HG03066 (cell line): ENCODE measurements at regions not wholly inside any gene's neighbourhood (a gene's known extent, or its start where the extent isn't known, plus 50 kb on each side); places are given as distances from the start of the nearest gene placed in this dataset.
"Not testable (repeated sequence)": the region's sequence is repeated elsewhere in the genome, so short reads cannot be mapped to it uniquely, and the experiment has no call there.

ENCODE experiments used
- ATAC-seq: cut with Tn5 transposase; IDR thresholded peaks from one replicate; pipeline ENCODE4 v1.9.1; 2021; ENCODE audit warnings: low read depth; ENCODE audit not compliant: unreplicated experiment

DNA sequence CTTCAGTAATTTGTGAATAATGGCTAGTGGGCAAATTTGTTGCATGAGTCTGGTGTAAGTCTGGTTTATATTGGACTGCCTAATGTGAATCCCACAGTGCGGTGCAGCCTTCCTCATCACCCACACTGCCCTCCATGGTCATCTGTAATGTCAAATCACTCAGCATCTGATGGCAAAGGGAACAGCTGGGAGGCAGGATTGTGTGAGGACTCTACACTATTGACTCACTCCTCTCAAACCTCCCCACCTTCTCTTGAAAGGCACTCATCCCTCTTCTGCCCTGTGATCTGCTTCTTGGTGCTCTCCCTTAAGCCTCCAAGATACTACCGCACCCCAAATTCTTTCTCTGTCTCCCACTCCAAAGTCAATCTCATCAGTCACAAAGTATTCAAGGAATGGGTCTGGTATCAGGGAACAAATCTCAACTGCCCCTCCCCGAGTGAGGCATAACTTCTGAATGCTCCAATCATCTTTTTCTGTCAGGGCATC is 146.0 kb upstream of the BEND6 start:
- no peak for ATAC-seq

- no peak for ATAC-seq
These were observed 146.9 kb upstream of the BEND6 start for GRCh38 chr6:56807989-56808337.

DNA sequence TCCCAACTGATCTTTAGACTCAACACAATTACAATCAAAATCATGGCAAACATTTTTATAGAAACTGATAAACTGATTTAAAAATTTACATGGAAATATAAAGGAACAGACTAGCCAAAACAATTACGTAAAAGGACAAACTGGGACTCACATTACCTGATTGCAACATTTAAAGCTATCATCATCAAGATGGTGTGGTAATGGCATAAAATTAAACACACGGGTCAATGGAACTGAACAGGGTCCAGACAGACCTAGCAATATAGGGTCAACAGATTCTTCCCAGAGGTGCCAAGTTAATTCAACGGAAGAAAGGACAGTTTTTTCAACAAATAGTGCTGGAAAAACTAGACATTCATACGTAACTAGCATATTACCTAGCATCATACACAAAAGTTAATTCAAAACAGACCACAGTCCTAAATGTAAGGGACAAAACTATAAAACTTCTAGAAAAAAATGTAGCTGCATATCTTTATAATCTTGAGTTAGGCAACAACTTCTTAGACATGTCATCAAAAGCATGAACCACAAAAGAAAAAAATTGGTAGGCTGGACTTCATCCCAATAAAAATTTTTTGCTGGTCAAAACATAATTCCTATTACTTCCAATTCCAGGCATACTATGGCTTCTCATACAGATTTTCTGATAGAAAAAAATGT is 147.4 kb upstream of the BEND6 start:
- ATAC-seq = no peak

- ATAC-seq = no peak
These were observed 148.5 kb upstream of the BEND6 start for GRCh38 chr6:56806368-56806767.

- ATAC-seq = no peak
These were observed 149.9 kb upstream of the BEND6 start for GRCh38 chr6:56804996-56805395.

- ATAC-seq = no peak
These were observed 151.3 kb upstream of the BEND6 start for GRCh38 chr6:56803594-56803993.

DNA sequence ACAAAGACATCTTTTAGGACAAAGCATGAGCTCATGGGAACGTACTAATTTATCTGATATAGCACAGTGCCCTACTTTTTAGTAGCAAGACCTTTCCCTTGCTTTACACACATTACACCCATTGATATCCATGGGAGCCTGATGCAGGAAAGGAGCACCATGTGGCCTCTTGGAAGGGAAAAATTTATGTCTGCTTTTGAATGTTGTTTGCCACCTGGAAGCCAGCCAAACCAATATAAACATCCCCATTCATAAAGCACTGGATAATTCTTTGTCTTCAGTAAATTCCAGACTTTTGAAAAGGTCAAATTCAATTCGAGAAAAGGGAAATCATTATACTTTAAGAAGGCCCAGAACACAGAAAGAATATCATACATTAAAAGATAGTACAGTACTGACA is 152.3 kb upstream of the BEND6 start:
- no peak for ATAC-seq

GRCh38 chr6:56799989-56800388 is 154.9 kb upstream of the BEND6 start:
- ATAC-seq = no peak

DNA sequence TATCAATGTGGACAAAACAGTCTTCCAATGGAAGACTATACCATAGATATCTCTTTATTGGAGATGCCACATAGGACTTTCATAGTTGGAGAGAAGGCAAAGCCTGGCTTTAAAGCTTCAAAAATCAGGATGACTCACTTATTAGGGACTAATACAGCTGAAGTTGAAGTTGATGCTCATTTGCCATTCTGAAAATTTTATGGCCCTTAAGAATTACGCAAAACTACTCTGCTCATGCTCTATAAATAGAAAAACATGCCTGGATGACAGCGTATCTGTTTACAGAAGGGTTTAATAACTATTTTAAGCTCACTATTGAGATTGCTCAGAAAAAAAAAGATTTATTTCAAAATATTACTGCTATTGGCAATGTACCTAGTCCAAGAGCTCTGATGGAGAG is 155.5 kb upstream of the DST start:
- no peak for ATAC-seq

GRCh38 chr6:56796196-56796532 is 153.5 kb upstream of the DST start:
- ATAC-seq = no peak

- ATAC-seq = no peak
These were observed 152.9 kb upstream of the DST start for GRCh38 chr6:56795466-56796195.

- no peak for ATAC-seq
These were observed 151.7 kb upstream of the DST start for GRCh38 chr6:56794421-56794820.

DNA sequence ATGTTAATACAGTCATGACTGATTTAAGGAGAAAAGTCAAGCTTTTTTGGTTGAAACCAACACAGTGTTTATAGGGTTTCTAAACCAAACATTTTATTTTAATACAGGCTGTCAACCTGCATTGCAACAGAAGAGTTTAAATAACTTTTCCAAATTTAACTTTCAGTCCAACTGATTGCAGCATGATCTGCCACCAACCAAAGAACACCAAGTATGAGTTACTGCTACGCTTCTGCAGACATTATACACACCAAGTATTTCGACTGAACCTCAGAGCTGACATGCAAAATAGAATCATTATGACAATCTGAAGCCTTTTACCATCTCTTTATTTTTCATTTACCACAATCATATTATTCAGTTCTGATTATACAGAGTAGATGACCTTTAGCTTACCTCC is 151.2 kb upstream of the DST start:
- no peak for ATAC-seq

DNA sequence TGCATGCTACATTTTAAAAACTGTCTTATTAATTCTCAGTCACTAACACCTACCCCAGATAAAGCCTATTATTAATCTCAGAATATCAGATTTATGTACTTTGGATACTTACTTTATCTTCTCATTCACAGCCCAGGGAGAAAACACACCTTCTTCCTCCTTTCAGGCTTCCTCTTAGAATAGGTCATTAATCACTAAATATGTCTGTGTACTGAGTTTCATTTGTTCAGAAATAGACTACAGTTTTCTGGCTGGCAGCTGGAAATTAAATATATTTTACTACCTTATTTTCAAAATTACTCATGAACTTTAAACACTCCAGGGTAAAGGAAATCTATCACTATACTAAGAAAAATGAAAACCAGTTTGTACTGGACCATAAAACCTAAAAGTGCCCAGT is 147.7 kb upstream of the DST start:
- no peak for ATAC-seq

DNA sequence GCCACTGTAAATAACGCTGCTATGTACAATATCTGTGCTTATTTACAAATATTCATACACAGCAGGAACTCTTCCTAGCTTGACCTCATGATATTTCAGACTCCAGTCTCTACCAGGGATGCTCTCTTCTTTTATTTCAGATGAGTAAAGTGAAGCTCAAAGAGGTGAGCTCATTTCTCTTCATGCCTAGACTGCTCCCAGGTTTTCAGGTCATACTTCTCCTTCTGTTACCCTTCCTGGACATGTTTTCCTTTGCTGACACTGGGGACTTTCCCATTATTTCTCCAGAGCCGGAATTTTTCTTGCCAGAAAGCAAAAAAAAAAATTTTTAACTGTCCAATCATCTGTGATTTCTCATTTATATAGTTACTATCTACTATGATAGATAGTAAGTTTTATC is 147.2 kb upstream of the DST start:
- ATAC-seq = no peak

GRCh38 chr6:56789342-56789741 is 146.7 kb upstream of the DST start:
- ATAC-seq = no peak

DNA sequence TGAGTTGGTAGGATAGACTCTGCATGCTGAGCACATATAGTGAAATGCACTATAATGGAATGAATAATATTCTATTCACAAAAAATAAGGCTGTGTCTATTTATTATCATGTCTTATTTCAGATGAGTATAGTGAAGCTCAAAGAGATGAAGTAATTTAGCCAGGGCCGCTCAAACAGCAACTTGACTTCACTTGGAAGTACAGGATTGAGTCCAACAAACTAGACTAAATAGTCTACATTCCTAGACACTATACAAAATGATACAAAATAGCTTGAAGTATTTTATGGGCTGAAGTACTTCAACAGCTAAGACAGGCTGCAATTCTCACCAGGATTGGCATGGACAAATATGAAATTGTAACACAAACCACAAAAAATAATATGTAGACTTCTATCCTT is 144.5 kb upstream of the DST start:
- no peak for ATAC-seq

GRCh38 chr6:56786256-56786655 is 143.6 kb upstream of the DST start:
- ATAC-seq = no peak

DNA sequence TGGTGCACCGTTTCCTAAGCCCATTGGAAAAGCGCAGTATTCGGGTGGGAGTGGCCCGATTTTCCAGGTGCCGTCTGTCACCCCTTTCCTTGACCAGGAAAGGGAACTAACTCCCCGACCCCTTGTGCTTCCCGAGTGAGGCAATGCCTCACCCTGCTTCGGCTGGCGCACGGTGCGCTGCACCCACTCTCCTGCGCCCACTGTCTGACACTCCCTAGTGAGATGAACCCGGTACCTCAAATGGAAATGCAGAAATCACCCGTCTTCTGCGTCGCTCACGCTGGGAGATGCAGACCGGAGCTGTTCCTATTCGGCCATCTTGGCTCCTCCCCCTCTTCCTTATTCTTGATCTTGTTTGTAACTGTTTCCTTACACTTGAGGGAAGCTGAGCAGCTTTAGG is 142.8 kb upstream of the DST start:
- ATAC-seq = not testable (repeated sequence)

- ATAC-seq = not testable (repeated sequence)
These were observed 137.4 kb upstream of the DST start for GRCh38 chr6:56780109-56780508.

DNA sequence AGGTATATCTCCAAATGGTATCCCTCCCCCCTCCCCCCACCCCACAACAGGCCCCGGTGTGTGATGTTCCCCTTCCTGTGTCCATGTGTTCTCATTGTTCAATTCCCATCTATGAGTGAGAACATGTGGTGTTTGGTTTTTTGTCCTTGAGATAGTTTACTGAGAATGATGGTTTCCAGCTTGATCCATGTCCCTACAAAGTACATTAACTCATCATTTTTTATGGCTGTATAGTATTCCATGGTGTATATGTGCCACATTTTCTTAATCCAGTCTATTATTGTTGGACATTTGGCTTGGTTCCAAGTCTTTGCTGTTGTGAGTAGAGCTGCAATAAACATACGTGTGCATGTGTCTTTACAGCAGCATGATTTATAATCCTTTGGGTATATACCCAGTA is 135.8 kb upstream of the DST start:
- not testable (repeated sequence) for ATAC-seq

- ATAC-seq = no peak
These were observed 132.9 kb upstream of the DST start for GRCh38 chr6:56775498-56776166.
